HG03280 (cell line): ENCODE measurements at regions not wholly inside any gene's neighbourhood (a gene's known extent, or its start where the extent isn't known, plus 50 kb on each side); places are given as distances from the start of the nearest gene placed in this dataset.

ENCODE experiments used
- ATAC-seq: cut with Tn5 transposase; IDR thresholded peaks from one replicate; pipeline ENCODE4 v1.9.1; 2021; ENCODE audit warnings: mild to moderate bottlenecking, moderate library complexity; ENCODE audit not compliant: unreplicated experiment

DNA sequence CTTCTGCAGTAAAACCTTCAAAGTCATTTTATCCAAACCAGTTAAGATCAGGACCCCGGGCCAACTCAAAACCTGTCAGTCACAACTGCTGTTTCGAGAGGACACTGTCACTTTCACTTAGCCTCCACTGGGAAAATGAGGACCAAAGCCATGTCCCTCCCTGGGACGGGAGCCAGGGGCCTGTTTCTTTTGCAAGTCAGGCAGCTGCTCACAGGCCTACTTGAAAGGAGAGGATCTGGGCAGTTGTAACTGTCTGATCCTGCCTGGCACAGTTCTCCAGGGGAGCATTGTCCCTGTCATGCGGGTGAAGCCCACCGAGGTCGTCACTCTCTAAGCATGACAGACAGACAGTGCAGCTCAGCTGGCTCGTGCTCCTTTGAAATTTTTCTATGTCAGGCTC is 276.2 kb downstream of the NPIPA8 start:
- ATAC-seq, result no peak

DNA sequence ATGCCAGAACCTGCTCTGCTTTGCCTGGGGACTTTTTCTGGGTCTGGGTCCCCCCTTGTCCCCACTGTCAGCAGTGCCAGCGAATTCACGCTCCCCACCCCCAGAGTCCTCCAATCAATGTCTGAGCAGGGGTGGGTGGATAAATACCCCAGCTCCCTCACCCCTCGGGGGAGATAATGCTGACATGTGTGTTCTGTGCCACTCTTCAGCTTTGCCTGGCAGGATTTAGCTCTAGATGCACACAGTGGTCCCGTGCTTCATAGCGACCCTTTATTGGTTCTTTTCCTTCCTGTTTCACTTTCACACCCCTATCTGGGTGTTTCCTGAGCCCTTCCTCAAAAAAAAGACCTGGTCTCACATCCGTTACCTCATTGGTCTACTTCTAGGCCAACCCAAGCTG is 277.0 kb downstream of the NPIPA8 start:
- ATAC-seq, result no peak

DNA sequence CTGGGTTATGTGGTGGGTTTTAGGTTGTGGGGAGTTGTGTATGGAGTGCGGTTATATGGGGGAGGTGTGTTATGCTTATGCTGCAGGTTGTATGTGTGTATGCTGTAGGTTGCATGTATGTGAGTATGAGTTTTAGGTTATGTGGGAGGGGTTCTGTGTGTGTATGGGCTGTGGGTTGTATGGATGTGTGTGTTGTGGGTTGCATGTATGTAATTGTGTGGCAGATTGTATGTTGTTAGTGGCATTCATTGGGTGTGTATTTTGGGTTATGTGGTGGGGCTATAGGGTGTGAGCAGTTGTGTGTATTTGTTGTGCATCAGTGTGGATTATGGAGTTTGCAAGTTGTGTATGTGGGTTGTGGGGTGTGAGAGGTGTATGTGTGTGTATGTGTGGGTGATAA is 277.4 kb downstream of the NPIPA8 start:
- ATAC-seq, result no peak

DNA sequence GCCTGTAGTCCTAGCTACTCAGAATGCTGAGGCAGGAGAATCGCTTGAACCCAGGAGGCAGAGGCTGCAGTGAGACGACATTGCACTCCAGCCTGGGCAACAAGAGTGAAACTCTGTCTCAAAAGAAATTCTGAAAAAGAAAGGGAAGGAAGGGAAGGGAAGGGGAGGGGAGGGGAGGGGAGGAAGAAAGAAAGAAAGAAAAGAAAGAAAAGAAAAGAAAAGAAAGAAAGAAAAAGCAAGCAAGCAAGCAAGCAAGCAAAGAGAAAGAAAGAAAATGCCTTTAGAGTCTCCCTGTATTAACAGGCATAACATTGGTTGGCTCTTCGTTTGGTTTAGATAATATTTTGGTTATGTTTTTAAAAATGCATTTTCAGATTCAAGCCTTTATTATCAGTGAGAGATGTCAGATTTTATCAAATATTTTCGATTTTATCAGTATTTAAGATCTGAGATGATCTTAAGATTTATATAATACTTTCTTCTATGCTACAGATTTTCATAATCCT is 281.1 kb downstream of the NPIPA8 start:
- no peak for ATAC-seq

DNA sequence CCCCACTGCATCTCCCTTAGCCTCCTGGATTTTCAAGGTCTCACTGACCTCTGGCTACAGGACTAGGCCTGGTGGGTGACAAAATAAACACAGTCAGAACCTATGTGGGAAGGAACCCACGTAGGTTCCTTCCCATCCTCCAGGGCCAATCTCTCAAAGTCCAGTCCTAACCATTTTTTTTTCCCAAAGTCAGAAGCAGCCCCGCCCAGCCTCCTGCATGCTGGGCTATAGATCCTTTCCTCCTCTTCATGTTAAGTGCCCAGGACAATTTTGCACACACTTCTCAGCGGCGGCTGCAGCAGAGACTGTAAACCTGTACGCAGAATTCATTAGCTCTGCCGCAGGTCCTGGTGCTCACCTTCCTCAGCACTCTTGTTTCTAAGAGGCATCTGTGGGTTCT is 285.8 kb downstream of the NPIPA8 start:
- ATAC-seq, result no peak

DNA sequence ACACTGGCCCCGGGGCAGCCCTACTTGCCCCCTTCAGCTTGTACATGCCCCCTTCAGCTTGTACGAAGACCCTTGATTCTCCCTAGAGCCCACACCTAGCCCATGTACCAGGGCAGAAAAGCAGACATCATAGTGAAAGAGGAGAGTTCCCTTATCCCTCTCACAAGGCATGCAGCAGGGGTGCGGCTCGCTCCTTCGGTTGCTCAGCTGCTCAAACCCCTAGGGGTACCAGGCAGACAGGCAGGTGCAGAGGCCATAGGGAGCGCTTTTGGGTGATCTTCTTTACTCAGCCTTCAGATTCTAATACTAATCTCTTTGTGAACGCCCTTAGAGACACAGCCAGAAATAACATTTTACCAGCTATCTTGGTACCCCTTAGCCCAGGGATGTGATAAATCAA is 286.3 kb downstream of the NPIPA8 start:
- no peak for ATAC-seq

DNA sequence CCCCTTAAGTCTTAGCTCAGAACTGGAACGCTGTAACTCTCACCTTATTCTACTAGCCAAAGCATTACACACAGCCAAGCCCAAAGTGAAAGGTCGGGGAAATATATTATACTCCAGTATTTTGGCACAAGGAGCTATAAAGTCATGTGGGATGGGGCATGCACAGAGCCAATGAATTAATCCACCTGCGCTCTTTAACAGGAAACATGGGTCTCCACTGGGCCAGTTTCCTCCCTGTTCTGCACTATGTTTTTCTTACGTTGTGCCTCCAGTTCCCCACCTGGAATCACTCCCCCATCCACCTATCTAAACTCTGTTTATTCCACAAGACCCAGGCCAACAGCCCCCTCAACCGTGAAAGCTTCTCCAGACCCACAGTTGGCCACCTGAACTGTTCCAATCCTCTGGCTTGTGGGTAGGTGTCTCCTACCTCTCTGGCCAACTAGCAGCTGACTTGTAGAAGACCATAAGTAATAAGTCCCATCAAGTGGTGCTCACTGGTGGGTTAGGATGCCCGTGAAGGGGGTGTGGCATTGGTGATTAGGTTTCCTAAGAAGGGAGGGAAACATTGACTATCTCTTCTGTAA is 286.9 kb downstream of the NPIPA8 start:
- ATAC-seq, result no peak

DNA sequence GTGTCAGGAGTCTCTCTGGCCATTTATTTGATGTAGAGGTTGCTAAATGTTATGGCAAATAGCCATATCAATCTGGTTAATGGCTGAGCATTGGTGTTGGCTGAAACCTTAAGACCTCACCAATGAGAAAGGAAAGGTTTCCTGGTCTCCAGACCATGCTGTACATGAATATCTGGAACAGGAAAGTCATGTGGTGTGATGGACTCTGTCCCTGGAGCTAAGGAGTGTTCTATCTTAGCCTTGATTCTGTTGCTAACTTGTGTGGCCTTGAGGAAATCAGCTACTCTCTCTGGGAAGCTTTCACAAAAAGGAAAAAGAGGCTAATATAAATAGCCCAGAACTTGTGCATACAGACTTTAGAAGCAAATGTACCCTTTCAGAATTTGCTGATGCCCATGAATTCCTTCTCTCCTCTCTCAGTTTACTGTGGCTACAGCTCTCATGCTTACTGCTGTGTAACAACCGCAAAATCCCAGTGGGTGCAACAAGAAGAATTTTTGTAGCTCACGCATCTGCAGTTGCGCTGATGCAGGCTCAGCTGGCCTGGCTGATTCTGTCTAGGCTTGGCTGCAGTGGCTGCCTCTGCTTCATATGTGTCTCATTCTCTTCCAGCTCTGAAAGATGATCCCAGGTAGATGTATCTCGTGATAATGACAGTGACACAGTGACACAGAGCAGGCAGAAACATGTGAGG is 287.5 kb downstream of the NPIPA8 start:
- no peak for ATAC-seq

DNA sequence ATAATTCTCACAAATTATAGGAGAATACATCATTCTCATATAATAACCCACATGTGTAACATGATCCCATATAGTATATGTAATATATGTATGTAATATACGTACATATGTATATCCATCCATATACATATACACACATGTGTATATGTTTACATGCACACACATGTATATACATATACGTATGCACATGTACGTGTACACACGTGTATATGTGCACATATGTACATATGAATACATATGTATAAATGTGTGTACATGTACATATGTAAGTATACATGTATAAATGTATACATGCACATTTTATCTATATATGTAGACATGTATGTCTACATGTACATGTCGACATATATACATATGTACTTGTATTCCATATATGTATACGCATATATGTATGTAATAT is 288.8 kb downstream of the NPIPA8 start:
- ATAC-seq, result no peak

DNA sequence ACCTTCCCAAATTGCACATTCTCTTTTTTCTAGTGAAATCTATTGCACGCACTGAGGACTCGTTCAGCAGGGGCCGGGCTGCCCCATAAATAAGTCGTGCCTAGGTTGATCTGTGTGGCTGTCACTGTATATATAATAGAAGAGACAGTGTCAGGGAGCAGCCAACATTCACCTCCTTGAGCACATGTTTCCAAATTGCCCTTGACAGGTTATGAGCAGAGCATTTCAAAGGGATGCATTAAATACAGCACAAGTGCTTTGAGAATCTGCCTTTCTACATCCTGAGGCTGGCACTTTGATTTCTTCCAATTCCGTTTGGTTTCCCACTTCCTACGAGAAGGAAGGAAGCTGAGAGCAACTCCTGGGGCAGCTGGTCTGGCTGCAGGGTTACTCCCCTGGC is 291.2 kb downstream of the NPIPA8 start:
- ATAC-seq, result no peak

DNA sequence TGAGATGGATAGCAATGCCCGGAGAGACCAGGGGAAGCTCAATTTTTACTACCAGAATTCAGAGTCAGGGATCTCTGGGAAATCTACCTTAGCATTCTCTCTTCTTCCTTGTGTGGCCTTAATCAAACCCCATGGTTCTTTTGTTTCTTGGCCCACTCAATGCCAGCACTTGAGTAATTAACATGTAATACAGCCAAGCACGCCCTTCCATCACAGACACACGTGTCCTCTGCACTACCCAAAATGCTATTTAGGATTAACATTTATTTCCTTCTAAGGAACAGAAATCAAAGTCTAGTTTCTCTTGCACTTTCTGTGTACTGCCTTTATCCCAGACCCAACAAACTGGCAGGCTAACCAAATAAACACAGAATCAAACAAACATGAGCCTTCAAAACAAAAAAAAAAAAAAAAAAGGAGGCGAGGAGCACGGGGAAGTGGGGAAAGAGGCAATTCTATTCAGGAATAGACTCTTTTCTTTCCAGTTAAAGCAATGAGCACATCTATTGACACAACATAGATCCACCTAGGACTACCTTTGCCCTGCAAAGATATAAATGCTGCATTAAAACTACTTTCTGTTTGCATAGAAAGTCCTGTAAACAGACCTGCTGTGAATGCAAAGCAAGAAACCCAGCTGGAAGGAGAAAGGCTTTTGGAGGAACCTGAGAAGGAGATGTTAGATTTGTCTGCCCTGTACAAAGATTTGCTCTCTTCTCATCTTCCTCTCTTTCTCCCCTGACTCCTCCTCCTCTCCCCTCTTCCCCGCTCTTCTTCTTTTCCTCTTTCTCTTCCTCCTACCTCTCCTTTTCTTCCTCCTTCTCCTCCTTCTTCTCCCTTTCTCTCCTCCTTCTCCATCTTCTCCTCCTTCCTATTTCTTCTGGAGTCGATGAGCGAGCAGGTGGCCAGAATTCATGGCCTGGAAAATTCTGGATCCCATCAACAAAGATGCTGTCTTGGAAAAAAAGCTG is 294.4 kb downstream of the NPIPA8 start:
- no peak for ATAC-seq

DNA sequence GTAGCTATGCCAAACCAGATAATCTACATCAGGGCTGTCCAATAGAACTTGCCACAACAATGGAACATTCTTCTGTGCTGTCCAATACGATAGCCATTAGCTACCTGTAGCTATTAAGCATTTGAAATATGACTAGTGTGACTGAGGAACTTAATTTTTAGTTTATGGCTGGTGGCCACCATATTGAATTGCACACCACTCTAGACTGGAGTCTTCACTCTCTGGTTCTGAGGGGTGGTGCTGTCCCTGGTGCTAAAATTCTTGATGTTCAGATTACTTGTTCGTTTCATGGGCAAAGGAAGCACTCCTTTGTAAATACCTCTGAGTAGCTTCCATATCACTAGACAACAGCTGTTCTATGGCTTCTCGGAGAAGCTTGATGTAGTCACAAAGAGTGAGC is 296.6 kb downstream of the NPIPA8 start:
- ATAC-seq, result no peak

DNA sequence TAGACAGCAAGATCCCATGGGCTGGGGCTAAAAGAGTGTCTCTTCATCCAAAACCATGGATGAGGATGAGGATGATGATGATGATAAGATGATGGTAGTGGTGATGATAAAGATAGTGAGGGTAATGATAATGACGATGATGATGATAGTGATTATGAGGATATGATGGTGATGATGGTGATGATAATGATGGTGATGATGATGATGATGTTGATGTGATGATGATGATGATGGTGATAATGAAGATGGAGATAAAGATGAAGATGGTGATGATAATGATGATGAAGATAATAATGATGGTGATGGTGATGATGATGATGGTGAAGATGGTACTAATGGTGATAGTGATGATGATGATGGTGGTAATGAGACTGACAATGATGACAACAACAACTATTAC is 299.5 kb downstream of the NPIPA8 start:
- ATAC-seq, result no peak

DNA sequence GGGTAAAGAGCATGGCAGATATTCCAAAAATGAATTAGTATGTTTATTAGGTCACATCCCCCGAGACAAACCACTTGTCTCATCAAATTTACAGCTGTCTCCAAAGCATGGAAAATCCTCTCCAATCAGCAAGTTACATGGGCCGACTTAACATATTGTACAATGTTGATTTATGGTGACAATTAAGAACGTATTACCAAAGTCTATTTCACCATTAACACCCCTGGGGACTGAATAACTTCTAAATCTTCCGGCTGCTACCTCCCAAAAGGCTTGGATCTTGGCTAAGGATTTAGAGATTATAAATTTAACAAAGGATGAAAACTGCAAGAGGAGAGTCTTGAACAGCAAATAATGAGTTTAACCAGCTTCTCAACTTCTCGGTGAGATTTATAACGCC is 311.9 kb downstream of the NPIPA8 start:
- no peak for ATAC-seq

DNA sequence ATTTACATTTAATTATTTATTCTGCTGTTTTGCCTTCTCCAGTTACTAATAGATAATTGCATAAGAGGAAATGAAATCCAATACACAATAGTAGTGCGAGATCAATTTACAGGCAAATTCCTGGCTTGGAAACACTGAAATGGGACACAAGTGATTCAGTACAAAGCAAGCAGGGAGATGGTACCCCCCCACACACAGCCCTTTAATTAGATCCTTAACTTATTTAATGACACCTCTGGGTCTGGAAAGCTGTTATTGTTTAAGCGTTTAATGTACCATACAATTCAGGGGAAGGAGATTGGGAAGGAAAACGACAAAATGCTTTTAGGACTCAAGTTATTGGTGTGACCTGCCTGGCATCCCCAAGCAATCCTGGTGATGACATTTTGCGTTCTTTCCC is 318.2 kb downstream of the NPIPA8 start:
- ATAC-seq, result no peak

DNA sequence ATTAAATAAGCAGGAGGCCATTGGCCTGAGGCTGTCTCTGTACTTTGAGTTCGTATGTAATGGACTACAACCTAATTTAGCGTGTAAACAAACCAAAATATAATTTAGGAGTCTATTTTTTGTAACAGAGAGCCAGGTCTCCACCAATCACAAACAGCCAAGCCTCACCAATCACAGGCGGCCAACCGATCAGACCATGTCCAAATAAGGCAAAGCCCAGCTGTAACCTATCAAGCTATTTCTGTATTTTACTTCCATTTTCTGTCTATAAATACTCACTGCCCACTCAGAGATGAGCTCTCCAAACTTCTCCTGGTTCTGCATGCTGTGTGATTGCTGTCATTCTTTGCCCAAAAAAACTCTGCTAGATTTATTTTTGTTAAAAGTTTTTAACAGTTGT is 322.7 kb downstream of the NPIPA8 start:
- no peak for ATAC-seq

DNA sequence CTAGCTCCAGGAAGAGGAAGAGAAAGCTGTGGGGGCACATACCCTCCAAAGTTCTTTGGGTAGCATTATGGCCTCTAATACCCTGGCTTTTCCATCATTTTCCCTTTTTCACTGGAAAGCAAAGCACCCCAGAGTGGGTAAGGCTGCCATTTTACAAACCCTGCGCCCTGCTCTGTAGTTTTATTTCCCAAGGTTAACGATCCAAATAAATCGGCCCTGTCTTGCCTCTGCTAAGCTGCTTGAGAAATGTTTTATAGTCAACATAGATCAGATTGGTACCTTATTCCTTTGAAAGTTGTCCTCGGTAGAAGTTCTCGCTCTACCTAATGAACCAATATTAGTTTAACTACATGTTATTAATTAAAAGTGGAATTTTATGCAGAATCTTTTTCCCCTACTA is 328.2 kb downstream of the NPIPA8 start:
- no peak for ATAC-seq

DNA sequence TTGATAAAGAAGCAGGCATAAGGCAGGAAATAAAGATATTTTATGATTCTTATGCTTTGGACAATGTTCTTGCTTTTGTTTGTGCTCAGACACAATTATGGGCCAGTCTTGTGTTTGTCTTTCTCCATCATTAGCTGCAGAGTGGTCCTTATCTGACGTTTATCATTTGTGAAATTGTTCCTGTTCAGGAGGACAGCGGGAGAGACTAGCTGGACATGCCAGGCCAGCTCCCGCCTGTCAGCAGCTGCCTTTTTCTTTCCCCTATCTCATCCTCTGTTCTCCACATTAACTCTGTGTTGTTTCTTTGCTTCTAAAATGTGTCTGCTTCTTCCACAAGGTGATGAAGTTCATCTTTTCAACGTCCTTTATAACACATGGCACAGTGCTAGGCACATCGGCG is 333.5 kb downstream of the NPIPA8 start:
- no peak for ATAC-seq

DNA sequence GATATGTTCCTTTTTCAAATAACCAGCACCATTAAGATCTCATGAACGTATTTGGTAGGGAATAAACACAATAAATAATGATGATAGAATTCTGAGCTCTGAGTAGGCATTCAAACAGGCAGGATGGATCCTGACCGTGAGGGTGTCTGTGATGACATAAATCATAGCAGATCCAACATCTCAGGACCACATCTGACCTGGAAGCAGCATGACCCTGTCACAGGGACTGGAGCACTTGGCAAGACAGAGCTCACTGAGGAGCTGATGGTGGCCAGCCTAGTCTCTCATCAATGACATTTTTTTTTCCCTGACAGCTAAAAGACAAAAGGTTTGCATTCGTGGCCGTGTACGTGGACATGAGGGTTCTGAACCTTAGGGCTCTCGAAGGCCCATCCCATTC is 337.5 kb downstream of the NPIPA8 start:
- no peak for ATAC-seq

DNA sequence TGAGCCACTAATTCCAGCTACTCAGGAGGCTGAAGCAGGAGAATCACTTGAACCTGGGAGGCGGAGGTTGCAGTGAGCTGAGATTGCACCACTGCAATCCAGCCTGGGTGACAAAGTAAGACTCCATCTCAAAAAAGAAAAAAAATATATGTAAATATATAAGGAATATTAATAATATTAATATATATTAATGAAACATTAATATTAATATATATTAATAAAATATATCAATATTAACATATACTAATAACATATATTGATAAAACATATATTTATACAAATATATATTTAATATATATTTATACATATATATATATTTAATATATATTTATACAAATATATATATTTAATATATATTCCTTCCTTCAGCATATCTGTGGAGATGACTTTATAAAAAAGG is 338.0 kb downstream of the NPIPA8 start:
- ATAC-seq, result no peak

DNA sequence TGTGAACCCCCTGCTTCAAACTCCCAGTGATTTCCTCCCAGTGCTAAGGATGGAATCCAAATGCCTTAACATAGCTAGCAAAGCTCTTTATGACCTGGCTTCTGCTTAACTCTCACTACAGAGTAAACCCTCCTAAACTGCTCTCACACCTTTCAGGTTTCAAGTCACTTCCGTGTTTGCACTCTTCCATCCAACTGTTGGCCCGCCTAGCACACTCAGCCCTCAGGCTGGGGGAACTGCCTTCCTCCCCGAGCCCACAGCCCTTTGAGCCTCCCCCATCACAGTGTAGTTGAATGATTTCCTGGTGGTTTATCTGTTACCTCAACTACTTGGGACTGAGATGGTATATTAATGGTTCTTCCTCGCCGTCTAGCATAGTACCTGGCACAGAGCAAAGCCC is 342.5 kb downstream of the NPIPA8 start:
- ATAC-seq, result no peak

DNA sequence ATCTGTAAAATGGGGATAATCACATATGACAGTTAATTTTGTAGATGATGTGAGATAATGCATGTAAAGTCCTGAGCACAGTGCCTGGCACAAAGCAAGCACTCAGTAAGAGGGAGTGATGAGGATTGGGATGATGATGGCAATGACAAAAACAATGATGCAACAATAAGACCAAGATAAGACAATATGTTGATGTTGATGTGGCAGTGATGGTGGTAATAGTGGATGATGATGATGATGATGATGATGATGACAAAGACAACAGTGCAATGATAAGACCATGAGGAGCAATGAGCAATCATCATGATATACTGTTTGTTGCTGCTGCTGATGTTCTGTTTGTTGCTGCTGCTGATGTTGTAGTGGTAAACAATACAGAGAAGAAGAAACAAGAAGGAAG is 344.1 kb downstream of the NPIPA8 start:
- ATAC-seq, result no peak
